Activated T-cell treated with anti-CD3 and anti-CD28 coated beads, Interleukin-2, amount 50 U/mL, for 4 hours (primary cell): ENCODE measurements at regions not wholly inside any gene's neighbourhood (a gene's known extent, or its start where the extent isn't known, plus 50 kb on each side); places are given as distances from the start of the nearest gene placed in this dataset.

ENCODE experiments used
- ATAC-seq, 2 donors: fragments of 200-7000 bp; cut with Tn5 transposase; one replicate each; pipeline ENCODE4 v1.10.0; 2021
- DNase-seq: peaks from one replicate; pipeline ENCODE4 v3.0.0-alpha.2; 2020
- H3K27me3 Mint-ChIP-seq: one replicate; pipeline ENCODE4 v1.8.0; 2021; ENCODE audit warnings: low read depth, mixed read lengths
- H3K36me3 Mint-ChIP-seq: one replicate; pipeline ENCODE4 v1.8.0; 2022; ENCODE audit warnings: mixed read lengths; ENCODE audit not compliant: insufficient read depth
- H3K4me1 Mint-ChIP-seq: one replicate; pipeline ENCODE4 v1.8.0; 2021; ENCODE audit warnings: low read depth, mixed read lengths
- H3K4me3 Mint-ChIP-seq: one replicate; pipeline ENCODE4 v1.8.0; 2021; ENCODE audit warnings: mild to moderate bottlenecking, moderate library complexity, mixed read lengths
- H3K9me3 Mint-ChIP-seq: one replicate; pipeline ENCODE4 v1.8.0; 2021; ENCODE audit warnings: mixed read lengths

DNA sequence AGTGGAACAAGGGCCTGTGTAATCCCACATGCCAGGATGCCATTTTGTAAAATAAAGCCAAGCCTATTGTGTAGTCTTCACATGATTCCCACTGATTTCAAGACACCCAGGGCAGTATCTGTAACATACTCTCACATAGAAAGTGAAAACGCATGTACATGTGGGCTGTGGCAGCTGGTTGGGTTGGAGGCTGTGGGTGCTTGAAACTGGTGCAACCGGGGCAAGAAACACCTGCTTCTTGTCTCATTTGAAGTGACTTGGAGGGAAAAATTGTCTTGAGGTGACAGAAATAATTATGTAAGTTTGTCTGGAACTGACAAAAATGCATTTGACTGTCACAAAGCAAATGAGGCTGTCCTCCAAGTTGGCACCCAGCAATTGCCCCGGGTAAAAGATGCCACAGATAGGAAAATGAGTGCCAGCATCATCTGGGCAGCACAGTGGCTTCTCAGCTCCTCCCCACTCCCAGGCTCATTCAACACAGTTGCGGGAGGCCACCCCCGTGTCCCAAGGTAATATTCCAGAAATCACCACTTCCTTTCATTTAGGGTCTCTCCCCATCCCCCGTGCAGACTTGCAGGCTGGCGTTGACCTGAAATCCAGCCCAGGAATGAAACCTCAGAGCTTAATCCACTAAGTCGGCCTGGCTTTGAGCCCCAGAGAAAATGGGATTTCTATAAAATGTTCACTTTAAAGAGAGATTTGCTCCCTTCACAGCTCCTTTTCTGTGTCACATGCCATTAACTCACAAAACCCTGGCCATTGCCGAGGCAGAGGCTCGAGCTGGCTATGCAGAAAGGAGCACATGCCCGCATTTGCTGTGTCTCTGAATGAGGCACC is 293.9 kb upstream of the PARD3B start:
- DNase-seq (no peak), ATAC-seq (peak; percentile 34 to 48)
- H3K9me3 Mint-ChIP-seq: no peaks in the 10 kb centered on the region
- H3K36me3 Mint-ChIP-seq: no peaks in the 10 kb centered on the region
- no peaks in the 10 kb centered on the region for H3K4me1 Mint-ChIP-seq
- H3K27me3 Mint-ChIP-seq: peaks cover 12% of the 10 kb centered on the region
- H3K4me3 Mint-ChIP-seq: no peak overlapping the region

DNA sequence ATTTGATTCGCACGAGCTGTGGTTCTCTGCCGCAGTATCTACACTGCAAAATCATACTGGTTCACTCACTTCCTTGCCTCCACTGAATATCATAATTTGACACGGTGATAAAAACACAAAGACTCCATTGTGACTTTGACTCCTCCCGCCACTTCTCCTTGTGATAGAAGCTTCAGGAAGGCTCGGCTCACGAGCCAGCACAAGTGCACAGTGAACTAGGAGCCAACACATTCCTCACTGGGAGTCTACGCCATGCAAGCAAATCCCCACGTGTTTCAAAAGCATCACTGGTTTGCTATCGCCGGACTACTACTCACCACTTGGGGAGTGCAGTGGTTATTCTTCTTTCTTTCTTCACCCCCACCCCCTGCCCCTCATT is 293.3 kb upstream of the PARD3B start:
- Mint-ChIP-seq H3K36me3 (no peaks in the 10 kb centered on the region), H3K4me3 (no peak overlapping the region)
- ATAC-seq: no peak

DNA sequence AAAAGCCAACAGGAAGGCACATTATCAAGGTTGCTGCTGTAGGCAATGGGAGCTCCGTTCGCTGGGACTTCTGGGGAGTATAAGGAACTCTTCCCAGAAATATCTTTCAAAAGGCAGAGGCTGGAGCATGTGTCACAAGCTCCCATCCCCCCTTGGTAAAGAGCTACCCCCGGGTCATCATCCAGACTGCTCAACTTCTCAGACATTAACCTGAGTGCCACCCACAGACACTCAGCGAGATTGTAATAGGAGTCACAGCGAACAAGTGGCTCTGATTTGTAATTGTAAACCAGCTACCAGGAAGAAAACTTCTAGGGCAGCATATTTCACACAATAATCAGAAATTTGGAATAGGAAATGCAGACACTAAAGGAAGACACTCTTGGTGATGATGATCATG is 290.2 kb upstream of the PARD3B start:
- ATAC-seq (no peak), DNase-seq (no peak)
- H3K9me3 Mint-ChIP-seq: no peaks in the 10 kb centered on the region
- no peaks in the 10 kb centered on the region for H3K36me3 Mint-ChIP-seq
- peaks cover 19% of the 10 kb centered on the region for H3K27me3 Mint-ChIP-seq
- H3K4me1 Mint-ChIP-seq: no peaks in the 10 kb centered on the region
- no peak overlapping the region for H3K4me3 Mint-ChIP-seq

More for the DNA sequence above, 293.3 kb upstream of the PARD3B start:
- DNase-seq: no peak
- H3K4me1 Mint-ChIP-seq: no peaks in the 10 kb centered on the region
- peaks cover 12% of the 10 kb centered on the region for H3K27me3 Mint-ChIP-seq
- no peaks in the 10 kb centered on the region for H3K9me3 Mint-ChIP-seq

DNA sequence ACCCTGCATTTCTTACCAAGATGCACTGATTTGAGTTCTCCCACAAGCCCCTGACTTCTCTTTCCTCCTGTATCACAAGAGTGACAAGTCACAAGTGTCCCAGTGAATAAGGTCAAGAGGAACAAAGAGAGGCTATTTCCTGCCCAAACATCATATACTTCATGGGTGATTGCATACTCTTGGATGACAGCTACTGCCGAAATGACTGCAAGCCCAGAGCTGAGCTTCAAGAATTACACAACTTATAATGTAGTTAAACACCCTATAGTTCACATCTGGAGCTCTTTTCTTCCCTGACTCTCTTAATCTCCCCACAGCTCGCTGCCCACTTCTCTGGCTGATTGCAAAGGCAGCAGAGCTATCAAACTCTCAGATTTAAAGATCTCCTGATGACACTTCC is 289.7 kb upstream of the PARD3B start:
- Mint-ChIP-seq H3K36me3 (no peaks in the 10 kb centered on the region), H3K9me3 (no peaks in the 10 kb centered on the region), H3K4me1 (no peaks in the 10 kb centered on the region), H3K27me3 (peaks cover 19% of the 10 kb centered on the region), H3K4me3 (no peak overlapping the region)
- DNase-seq: no peak
- no peak for ATAC-seq

DNA sequence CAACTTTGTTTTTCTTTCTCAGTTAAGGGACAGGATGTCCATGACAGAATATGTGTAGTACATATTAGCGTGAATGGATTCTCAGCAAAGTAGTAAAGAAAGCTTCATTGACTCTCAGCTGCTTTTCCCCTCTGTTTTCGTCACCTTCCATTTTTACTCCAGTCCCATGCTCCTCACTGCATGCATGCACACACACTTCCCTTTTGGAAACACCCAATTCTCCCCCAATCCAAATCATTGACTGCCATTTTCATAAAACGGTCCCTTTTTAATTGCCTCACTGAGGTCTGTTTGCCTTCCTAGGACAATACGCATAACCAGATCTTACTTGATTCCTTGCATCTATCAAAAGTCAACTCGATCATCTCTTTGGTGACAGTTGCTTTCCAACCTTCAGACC is 287.5 kb upstream of the PARD3B start:
- DNase-seq (no peak), ATAC-seq (no peak)
- no peaks in the 10 kb centered on the region for H3K36me3 Mint-ChIP-seq
- H3K9me3 Mint-ChIP-seq: no peaks in the 10 kb centered on the region
- H3K27me3 Mint-ChIP-seq: peaks cover 13% of the 10 kb centered on the region
- no peaks in the 10 kb centered on the region for H3K4me1 Mint-ChIP-seq
- H3K4me3 Mint-ChIP-seq: no peak overlapping the region

DNA sequence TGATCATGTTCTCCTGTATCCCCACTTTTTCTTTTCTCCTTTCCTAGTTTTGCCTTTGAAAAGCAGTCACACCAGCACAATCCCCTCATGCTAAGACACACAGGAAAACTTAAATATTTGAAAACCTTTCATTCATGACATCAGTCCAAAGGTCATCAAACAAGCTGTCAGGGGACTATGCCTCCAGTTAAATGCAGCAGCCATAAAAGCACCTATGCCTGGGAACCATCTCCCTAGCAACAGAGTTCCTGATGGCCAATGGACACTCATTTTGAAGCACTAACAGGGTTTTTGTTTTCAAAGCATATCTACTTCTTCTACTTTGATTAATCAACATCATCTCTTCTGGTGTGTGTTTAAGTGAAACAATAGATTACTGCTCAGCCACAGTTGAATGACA is 286.4 kb upstream of the PARD3B start:
- peaks cover 16% of the 10 kb centered on the region for H3K27me3 Mint-ChIP-seq
- no peaks in the 10 kb centered on the region for H3K9me3 Mint-ChIP-seq

DNA sequence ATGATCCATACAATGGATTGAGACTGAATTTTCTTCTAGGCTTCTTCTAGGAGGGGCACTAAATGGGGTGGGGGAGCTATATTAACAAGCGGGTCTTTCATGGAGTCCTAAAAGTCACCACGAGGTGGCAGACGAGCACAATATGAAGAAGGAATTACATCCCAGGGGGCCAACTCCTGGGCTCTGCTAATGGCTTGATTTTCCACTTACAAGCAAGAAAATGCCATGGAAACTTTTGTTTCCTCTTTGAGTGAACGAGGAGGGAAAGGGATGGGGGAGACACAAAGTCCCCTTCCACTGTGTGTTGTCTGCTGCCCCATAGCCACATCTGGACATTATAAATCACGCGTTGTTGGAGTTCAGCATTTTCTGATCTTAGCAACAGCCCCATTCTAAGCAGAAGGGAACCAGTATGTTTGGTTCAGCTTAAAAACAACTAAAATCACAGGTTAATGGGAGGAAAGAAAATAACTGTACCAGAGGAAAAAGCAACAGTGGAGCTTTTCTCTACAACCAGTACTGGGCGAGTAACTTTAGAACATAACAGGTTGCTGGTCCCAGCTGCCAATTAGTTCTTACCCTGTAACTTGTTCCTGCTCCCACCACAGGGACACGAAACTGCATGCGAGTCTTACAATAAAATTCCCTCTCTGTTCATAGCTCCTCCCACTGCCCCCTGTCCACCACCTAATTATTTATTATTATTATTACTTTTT is 285.0 kb upstream of the PARD3B start:
- Mint-ChIP-seq H3K36me3 (no peaks in the 10 kb centered on the region), H3K9me3 (no peaks in the 10 kb centered on the region), H3K4me1 (no peaks in the 10 kb centered on the region), H3K27me3 (peaks cover 23% of the 10 kb centered on the region), H3K4me3 (no peak overlapping the region)
- DNase-seq (peak; percentile 17), ATAC-seq (peak in 1 of 2 donors; percentile 63)

More for the DNA sequence above, 286.4 kb upstream of the PARD3B start:
- ATAC-seq: no peak
- DNase-seq: no peak
- Mint-ChIP-seq H3K4me3 (no peak overlapping the region), H3K36me3 (no peaks in the 10 kb centered on the region), H3K4me1 (no peaks in the 10 kb centered on the region)

DNA sequence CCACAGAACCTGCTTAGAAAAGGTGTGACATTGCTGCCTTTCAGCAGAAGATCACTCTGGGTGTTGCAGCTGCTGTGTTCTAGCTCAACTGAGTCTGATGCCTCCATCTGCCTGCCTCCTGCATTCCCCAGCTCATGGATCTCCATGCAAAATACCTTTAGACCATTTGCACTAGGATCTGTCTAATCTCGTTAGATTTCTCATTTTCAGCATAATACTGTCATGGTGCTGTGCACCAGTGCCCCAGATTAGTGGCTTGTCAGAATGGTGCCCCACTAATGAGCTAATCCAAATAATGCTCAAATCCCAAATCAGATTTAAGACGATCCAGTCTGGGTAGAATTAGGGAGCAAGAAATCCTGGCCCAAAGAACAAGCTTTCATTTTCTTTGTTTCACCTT is 284.4 kb upstream of the PARD3B start:
- Mint-ChIP-seq H3K36me3 (no peaks in the 10 kb centered on the region), H3K9me3 (no peaks in the 10 kb centered on the region), H3K4me1 (no peaks in the 10 kb centered on the region), H3K27me3 (peaks cover 23% of the 10 kb centered on the region), H3K4me3 (no peak overlapping the region)
- ATAC-seq: no peak
- no peak for DNase-seq

DNA sequence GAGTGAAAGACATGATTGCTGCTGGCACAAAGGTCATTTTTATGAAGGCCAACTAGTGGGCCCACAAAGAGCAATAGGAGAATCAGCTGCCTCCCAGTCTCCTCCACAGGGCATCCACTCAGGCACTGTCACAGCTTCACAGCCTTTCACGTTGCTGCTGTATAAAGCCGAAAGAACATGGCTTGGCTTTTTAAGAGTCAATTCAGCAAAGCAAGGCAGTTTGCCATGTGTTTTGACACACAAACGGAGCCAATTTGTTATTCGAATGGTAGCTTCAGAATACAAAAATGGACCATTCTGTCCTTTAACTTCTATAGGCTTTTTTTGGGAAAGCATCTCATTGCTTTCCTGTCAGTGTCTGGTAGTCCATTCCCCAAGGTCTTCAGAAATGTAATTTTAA is 283.4 kb upstream of the PARD3B start:
- ATAC-seq (no peak), DNase-seq (no peak)
- no peaks in the 10 kb centered on the region for H3K9me3 Mint-ChIP-seq
- peaks cover 29% of the 10 kb centered on the region for H3K27me3 Mint-ChIP-seq
- no peaks in the 10 kb centered on the region for H3K4me1 Mint-ChIP-seq
- H3K36me3 Mint-ChIP-seq: no peaks in the 10 kb centered on the region
- H3K4me3 Mint-ChIP-seq: no peak overlapping the region

DNA sequence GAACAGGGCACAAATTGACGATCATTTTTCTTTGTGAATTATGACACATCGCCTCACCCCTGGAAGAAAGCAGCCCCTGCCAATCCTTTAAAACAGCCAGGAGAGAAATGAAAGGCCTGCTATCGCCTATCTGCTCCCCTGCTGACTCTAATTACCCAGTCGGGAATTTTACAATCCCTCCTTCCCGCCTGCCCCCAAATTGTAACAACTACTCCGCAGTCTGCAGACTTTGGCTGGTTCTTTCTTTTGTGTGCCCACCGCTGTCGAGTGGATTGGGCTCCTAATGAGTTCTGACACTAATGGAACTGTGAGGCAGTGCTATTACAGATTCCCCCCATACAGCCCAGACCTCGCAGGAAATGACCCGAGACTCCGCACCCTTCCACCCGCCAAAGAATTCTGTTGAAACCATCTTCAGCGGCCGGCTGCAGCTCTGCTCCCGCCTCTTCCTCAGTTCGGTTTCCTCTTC is 281.2 kb upstream of the PARD3B start:
- Mint-ChIP-seq H3K27me3 (peaks cover 27% of the 10 kb centered on the region), H3K4me1 (no peaks in the 10 kb centered on the region), H3K4me3 (no peak overlapping the region), H3K9me3 (no peaks in the 10 kb centered on the region), H3K36me3 (no peaks in the 10 kb centered on the region)
- no peak for ATAC-seq
- DNase-seq: no peak

DNA sequence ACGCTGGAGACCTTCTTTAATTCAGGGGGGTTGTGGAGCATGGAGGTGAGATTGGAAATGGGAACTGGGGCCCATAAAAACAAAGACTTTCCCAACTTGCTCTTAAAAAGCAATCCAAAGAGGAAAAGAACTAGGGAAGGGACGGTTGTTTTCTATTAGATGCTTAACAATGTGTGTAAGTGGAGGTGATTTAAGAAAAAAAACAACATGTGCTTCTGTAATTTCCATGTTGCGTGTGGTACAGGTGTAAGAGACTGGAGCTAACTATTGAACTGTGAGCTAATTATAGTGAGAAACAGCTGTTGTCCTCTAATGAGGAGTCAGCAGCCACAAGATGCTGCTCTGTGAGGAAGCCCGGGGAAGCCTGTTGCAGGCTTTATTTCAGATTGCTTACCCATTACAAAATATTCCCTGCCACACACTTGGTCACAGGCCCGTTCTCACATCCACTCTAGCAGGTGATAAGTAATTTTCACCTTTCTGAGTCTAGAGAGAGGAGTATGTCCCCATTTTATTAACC is 280.6 kb upstream of the PARD3B start:
- H3K9me3 Mint-ChIP-seq: no peaks in the 10 kb centered on the region
- H3K27me3 Mint-ChIP-seq: peaks cover 24% of the 10 kb centered on the region

DNA sequence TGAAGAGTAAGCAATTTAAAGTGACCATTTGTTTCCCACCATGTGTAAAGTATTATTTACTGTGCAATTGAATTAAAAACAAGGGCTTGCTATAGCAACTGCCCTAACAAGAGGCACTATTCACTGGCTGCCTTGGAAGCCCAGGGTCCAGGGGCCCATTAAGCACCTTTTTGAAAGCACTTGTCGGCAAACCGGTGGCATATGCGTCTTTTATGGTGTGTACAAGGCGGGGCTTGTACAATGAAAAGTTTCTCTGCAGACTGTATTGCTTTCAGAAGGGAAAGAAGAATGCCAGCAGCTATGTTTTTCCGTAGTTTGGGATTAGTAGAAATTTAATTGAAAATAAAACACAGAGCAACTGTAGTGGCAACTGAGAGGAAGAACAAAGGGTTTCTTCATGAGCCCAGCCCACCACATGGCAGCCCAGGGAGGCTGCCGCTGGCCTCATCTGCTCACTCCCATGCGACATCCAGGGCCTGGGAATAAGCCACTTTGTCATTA is 279.5 kb upstream of the PARD3B start:
- no peaks in the 10 kb centered on the region for H3K36me3 Mint-ChIP-seq
- no peak for ATAC-seq
- H3K9me3 Mint-ChIP-seq: peaks cover 6% of the 10 kb centered on the region
- H3K4me1 Mint-ChIP-seq: no peaks in the 10 kb centered on the region
- no peak for DNase-seq
- H3K4me3 Mint-ChIP-seq: no peak overlapping the region
- peaks cover 22% of the 10 kb centered on the region for H3K27me3 Mint-ChIP-seq

More for the DNA sequence above, 280.6 kb upstream of the PARD3B start:
- H3K36me3 Mint-ChIP-seq: no peaks in the 10 kb centered on the region
- DNase-seq (no peak), ATAC-seq (no peak)
- no peak overlapping the region for H3K4me3 Mint-ChIP-seq
- H3K4me1 Mint-ChIP-seq: no peaks in the 10 kb centered on the region

DNA sequence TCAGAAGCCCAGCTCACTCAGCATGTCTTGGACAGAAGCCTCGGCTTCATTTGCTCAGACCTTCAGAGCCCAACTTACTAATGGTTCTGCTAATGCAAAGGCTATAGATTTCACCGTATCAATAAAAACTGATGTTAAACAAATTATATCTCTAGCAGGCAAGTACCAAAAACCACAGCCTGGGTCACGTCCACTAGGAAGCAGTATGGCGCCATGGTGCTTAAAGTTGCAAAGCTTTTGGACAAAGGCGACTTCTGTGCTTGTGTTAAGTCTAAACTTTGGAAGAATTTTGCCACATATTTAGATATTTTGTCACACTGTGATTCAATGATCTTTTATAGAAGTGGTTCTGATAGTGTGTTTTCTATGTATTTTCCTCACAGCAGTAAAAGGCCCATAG is 276.8 kb upstream of the PARD3B start:
- peaks cover 9% of the 10 kb centered on the region for H3K9me3 Mint-ChIP-seq
- H3K27me3 Mint-ChIP-seq: peaks cover 19% of the 10 kb centered on the region
- DNase-seq: no peak
- no peaks in the 10 kb centered on the region for H3K4me1 Mint-ChIP-seq
- no peaks in the 10 kb centered on the region for H3K36me3 Mint-ChIP-seq
- no peak overlapping the region for H3K4me3 Mint-ChIP-seq
- no peak for ATAC-seq

DNA sequence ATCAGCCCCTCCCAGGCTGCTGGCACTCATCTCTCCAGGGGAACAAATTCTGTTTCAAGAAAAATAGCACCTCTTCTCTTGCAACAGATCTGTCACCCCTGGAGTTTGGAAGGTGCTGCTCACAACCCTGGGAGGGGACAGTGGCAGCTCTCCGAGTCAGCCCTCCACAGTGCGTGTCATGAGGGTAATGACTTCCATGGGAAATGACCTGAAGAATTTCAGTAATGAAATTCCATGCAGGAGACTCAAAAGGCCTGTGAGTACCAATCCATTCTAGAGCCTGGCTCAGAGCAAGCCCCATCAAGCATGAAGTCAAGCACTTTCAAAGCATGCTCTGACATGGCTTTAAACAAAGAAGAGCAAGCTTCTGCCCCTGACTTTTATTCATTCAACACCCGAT is 276.3 kb upstream of the PARD3B start:
- ATAC-seq (no peak), DNase-seq (no peak)
- no peaks in the 10 kb centered on the region for H3K4me1 Mint-ChIP-seq
- H3K4me3 Mint-ChIP-seq: no peak overlapping the region
- peaks cover 15% of the 10 kb centered on the region for H3K27me3 Mint-ChIP-seq
- no peaks in the 10 kb centered on the region for H3K36me3 Mint-ChIP-seq
- H3K9me3 Mint-ChIP-seq: peaks cover 9% of the 10 kb centered on the region
